PFSK-1 (cell line): ENCODE measurements at regions not wholly inside any gene's neighbourhood (a gene's known extent, or its start where the extent isn't known, plus 50 kb on each side); places are given as distances from the start of the nearest gene placed in this dataset.

Experiments used
- POLR2AphosphoS5 ChIP-seq: IDR thresholded peaks from 2 replicates; pipeline ENCODE4 v1.6.1; 2012; ENCODE audit warnings: low read depth, mild to moderate bottlenecking, control low read depth, low read length, moderate library complexity
- TF ChIP-seq, protein P1 (sequence below), 2 experiments: IDR thresholded peaks; 2 replicates each; pipeline versions ENCODE4 v1.6.1 to v1.8.0; 2011 to 2012; ENCODE audit warnings: low read depth in 2 of 2, low read length in 2 of 2, control low read depth in 1 of 2, inconsistent platforms in 1 of 2, mild to moderate bottlenecking in 1 of 2, moderate library complexity in 1 of 2; ENCODE audit not compliant: insufficient read depth in 1 of 2

GRCh38 chr4:125714049-125714448 is 399.3 kb downstream of the FAT4 start:
- no peak for TF ChIP-seq POLR2AphosphoS5
- TF ChIP-seq, protein P1, sequence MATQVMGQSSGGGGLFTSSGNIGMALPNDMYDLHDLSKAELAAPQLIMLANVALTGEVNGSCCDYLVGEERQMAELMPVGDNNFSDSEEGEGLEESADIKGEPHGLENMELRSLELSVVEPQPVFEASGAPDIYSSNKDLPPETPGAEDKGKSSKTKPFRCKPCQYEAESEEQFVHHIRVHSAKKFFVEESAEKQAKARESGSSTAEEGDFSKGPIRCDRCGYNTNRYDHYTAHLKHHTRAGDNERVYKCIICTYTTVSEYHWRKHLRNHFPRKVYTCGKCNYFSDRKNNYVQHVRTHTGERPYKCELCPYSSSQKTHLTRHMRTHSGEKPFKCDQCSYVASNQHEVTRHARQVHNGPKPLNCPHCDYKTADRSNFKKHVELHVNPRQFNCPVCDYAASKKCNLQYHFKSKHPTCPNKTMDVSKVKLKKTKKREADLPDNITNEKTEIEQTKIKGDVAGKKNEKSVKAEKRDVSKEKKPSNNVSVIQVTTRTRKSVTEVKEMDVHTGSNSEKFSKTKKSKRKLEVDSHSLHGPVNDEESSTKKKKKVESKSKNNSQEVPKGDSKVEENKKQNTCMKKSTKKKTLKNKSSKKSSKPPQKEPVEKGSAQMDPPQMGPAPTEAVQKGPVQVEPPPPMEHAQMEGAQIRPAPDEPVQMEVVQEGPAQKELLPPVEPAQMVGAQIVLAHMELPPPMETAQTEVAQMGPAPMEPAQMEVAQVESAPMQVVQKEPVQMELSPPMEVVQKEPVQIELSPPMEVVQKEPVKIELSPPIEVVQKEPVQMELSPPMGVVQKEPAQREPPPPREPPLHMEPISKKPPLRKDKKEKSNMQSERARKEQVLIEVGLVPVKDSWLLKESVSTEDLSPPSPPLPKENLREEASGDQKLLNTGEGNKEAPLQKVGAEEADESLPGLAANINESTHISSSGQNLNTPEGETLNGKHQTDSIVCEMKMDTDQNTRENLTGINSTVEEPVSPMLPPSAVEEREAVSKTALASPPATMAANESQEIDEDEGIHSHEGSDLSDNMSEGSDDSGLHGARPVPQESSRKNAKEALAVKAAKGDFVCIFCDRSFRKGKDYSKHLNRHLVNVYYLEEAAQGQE (IDR thresholded peaks at IDR 0.05; ENCODE audit: insufficient read depth in 1 of 2, low read depth in 2 of 2, low read length in 2 of 2) = no peak
